ES-I3 (cell line): ENCODE measurements at regions not wholly inside any gene's neighbourhood (a gene's known extent, or its start where the extent isn't known, plus 50 kb on each side); places are given as distances from the start of the nearest gene placed in this dataset.

Source experiments
- H3K36me3 ChIP-seq: 2 replicates; pipeline ENCODE4 v1.6.1; 2013; ENCODE audit warnings: mild to moderate bottlenecking, low read length, control low read depth, moderate library complexity; ENCODE audit not compliant: insufficient read depth
- H3K4me1 ChIP-seq: 2 replicates; pipeline ENCODE4 v1.6.1; 2013; ENCODE audit warnings: mild to moderate bottlenecking, control low read depth, low read length; ENCODE audit not compliant: insufficient read depth
- H3K9ac ChIP-seq: 2 replicates; pipeline ENCODE4 v1.6.1; 2013; ENCODE audit warnings: low read depth, mild to moderate bottlenecking, low read length, moderate library complexity
- H3K9me3 ChIP-seq: 2 replicates; pipeline ENCODE4 v1.6.1; 2013; ENCODE audit warnings: mild to moderate bottlenecking, low read length, moderate library complexity; ENCODE audit not compliant: control insufficient read depth, insufficient read depth

DNA sequence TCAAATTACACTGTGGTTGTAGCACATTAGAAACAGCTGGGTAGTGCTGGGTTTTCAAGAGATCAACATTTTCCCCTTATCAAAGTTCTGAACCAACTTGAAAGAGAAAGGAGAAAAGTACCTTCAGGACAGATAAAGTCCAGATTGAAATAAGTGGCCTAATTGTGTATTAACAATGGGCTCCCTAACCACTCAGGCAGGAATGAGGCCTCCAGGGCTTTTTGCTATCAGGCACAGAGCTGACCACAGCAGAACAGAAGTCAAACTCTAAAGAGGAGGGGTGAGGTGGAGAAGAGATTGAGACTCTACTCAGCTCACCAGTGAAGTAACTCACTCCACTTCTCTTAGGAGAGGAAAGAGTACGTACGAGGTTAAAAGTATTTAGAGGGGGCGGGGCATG, 394.1 kb upstream of the PHF14 start:
- H3K9me3 ChIP-seq = no peaks in the 10 kb centered on the region
- H3K9ac ChIP-seq = no peak overlapping the region
- H3K36me3 ChIP-seq = no peaks in the 10 kb centered on the region
- no peaks in the 10 kb centered on the region; the same call in 1 of the 2 replicates for H3K4me1 ChIP-seq

- Histone ChIP-seq H3K36me3 (no peaks in the 10 kb centered on the region), H3K4me1 (no peaks in the 10 kb centered on the region), H3K9ac (no peak overlapping the region), H3K9me3 (no peaks in the 10 kb centered on the region)
Observed at GRCh38 chr7:10584886-10585285, 388.8 kb upstream of the PHF14 start.

DNA sequence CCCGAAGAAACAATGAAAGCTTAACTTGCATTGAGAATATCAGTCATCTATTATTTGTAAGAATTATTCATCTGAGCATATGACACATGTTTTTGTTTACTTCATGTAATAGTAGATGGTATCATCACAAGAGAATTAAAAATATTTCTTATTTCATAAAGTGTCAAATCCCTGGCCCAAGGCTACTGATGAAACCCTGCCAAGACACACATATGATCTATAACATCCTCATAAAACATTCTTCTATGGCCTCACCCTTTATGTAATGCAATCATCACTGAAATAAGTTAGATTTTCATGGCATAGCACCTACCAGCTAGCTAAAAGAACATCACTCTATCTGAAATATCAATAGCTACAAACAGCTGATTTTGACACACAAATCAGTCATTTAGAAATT, 385.6 kb upstream of the PHF14 start:
- Histone ChIP-seq H3K4me1 (no peaks in the 10 kb centered on the region), H3K36me3 (no peaks in the 10 kb centered on the region), H3K9me3 (no peaks in the 10 kb centered on the region), H3K9ac (no peak overlapping the region)

DNA sequence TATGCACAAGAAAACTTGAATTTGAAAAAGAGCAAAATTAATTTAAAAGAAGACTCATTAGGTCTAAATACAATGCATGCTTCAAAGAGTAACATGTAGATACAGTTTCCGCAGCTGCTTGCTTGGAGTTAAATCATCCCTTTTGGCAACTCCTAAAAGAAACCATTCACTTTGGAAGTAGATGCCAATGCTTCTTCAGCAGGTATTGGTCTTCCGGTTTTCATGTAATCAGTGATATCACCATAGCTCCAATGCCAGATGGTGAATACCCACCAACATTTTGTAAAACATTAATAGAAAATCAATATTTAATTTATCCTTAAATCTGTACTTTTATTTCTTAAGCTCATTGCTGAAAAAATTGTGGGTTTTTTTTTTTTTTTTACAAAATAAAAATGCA, 381.1 kb upstream of the PHF14 start:
- no peak overlapping the region for H3K9ac ChIP-seq
- H3K36me3 ChIP-seq = no peaks in the 10 kb centered on the region
- H3K9me3 ChIP-seq = no peaks in the 10 kb centered on the region
- H3K4me1 ChIP-seq = no peaks in the 10 kb centered on the region

DNA sequence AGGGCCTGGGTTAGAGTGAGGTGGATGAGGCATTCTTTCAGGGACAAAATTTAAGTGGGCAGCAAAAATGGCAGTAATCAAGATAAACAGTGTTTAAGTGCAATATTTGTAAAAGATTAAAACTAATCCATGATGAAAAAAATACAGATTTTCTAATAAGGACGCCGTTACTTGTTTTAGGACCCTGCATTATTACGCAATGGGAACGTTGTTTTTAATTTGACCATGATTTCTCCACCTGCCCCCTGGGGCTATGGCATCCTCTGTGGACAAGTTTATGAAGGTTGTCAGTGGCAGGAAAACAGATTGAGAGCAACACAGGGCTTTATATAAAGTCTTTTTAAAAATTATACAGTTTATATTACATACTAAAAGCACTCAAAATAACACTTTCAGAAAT, 380.6 kb upstream of the PHF14 start:
- no peak overlapping the region for H3K9ac ChIP-seq
- H3K36me3 ChIP-seq = no peaks in the 10 kb centered on the region
- H3K4me1 ChIP-seq = no peaks in the 10 kb centered on the region
- H3K9me3 ChIP-seq = no peaks in the 10 kb centered on the region

- no peaks in the 10 kb centered on the region for H3K9me3 ChIP-seq
- no peaks in the 10 kb centered on the region for H3K36me3 ChIP-seq
- no peak overlapping the region for H3K9ac ChIP-seq
- no peaks in the 10 kb centered on the region for H3K4me1 ChIP-seq
Observed at GRCh38 chr7:10596827-10597226, 376.8 kb upstream of the PHF14 start.

DNA sequence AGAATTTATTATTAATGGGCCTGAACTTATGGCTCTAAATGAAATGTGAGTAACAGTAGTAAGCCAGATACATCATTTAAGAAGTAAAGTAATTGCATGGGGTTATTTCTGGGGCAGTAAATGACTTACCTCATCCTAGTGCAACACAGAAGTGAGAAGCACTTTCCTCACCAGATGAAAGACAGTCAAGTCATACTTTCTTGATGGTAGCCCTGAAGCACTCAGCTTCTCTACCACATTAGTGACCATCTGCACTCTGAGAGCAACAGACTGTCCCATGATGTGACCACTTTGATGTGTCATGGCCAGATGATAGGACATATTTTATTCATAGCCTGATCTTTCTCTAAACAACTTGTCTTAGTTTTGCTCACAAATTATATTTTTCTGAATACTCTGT, 369.5 kb upstream of the PHF14 start:
- H3K9ac ChIP-seq = no peak overlapping the region
- no peaks in the 10 kb centered on the region for H3K36me3 ChIP-seq
- H3K9me3 ChIP-seq = no peaks in the 10 kb centered on the region
- H3K4me1 ChIP-seq = no peaks in the 10 kb centered on the region

DNA sequence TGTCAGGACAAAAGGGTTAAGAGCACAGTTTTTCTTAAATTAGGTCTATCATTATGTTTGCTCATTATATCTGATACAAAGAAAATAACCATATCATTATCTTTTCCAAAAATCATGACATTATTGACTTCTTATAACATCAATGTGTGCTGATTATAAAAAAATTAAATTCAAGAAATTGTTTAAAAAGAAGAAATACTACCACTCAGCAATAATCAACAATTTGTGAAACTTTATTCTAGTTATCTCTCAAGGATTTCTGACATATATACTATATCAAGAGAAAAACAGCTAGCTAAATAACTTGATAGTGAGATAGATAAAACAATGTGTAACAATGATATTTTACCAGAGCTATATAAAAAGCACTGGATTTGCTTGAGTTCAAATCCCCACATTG, 360.7 kb upstream of the PHF14 start:
- no peak overlapping the region for H3K9ac ChIP-seq
- no peaks in the 10 kb centered on the region for H3K36me3 ChIP-seq
- no peaks in the 10 kb centered on the region for H3K4me1 ChIP-seq
- 0 out of 2 replicates have a peak, but pooled peaks cover 5% of the 10 kb centered on the region for H3K9me3 ChIP-seq

- Histone ChIP-seq H3K36me3 (no peaks in the 10 kb centered on the region), H3K9ac (no peak overlapping the region), H3K4me1 (peaks cover 16% of the 10 kb centered on the region), H3K9me3 (peaks cover 10% of the 10 kb centered on the region; the same call in 1 of the 2 replicates)
Observed at GRCh38 chr7:10618953-10619352, 354.7 kb upstream of the PHF14 start.

DNA sequence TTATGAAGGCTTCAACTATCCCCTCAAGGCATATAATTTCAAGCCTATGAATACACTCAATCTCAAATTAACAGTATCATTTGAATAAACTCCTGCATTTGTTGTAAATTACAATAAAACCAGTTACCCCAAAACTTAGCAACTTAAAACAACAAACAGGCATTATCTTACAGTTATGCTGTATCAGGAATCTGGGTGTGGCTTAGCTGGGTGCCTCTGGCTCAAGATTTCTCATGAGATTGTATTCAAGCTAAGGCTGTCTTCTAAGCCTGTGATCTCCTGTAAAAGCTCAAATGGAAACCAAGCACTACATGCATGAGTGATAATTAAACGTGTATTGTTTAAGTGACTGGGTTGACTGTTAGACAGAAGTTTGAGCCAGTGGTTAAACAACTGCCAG, 341.0 kb upstream of the PHF14 start:
- no peaks in the 10 kb centered on the region for H3K36me3 ChIP-seq
- H3K9me3 ChIP-seq = no peaks in the 10 kb centered on the region
- no peak overlapping the region for H3K9ac ChIP-seq
- H3K4me1 ChIP-seq = no peaks in the 10 kb centered on the region

GRCh38 chr7:10634239-10634638, 339.4 kb upstream of the PHF14 start:
- Histone ChIP-seq H3K4me1 (no peaks in the 10 kb centered on the region), H3K9me3 (no peaks in the 10 kb centered on the region), H3K9ac (no peak overlapping the region), H3K36me3 (no peaks in the 10 kb centered on the region)

DNA sequence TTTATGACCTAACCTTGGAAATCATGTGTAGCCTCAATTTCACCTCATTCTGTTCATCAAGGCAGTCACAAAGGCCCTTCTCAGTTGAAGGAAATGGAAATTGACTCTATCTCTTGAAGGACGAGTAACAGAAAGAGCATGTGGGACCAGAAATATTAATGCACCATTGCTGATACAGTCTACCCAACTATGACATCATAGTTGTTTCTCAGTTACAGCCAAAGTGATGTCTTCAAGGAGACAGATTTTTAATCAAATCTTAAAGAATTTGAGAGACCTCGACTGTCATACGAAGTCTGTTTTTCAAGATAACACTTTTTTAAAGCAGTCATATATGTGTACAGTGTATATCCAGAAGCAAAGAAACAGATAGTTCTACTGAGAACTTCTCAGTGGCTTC, 335.7 kb upstream of the PHF14 start:
- no peaks in the 10 kb centered on the region for H3K36me3 ChIP-seq
- H3K9me3 ChIP-seq = no peaks in the 10 kb centered on the region
- H3K9ac ChIP-seq = no peak overlapping the region
- no peaks in the 10 kb centered on the region for H3K4me1 ChIP-seq

- no peaks in the 10 kb centered on the region for H3K9me3 ChIP-seq
- no peak overlapping the region for H3K9ac ChIP-seq
- no peaks in the 10 kb centered on the region for H3K4me1 ChIP-seq
- no peaks in the 10 kb centered on the region for H3K36me3 ChIP-seq
Observed at GRCh38 chr7:10643545-10643944, 330.1 kb upstream of the PHF14 start.

DNA sequence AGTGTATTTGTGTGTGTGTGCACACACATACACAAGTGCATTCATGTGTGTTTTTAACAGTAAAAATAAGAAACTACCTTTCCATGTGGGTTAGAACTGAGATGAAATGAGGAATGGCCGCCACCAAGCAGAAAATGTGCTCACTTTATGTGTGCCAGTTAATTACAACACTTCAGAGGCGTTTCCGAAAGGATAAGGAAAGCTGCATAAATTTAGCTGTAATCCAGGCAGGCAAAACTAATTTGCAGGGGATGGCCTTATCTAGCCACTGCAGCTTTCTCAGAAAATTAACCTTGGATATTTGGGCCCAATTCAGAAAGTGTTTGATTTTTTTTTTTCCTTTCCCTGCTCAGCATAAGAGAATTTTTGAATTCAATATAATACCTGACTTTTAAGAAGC, 328.8 kb upstream of the PHF14 start:
- H3K4me1 ChIP-seq = no peaks in the 10 kb centered on the region
- H3K36me3 ChIP-seq = no peaks in the 10 kb centered on the region
- H3K9ac ChIP-seq = no peak overlapping the region
- no peaks in the 10 kb centered on the region for H3K9me3 ChIP-seq

DNA sequence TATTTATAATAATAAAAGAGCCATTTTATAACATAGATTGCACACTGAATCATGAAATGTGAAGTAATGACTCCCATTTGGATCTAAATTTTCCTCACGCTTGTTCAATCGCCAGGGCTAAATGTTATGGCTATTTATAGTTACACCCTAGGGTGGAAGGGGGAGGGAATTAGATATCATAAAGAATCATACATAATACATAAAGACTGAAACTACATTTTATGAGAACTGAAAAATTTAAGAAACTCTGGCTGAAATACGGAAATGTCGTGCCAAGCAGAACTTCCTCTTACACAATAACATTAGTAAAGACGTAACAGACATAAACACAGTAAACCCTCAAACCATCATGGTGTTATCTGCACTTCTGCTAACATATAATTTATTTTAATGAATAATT, 327.5 kb upstream of the PHF14 start:
- no peaks in the 10 kb centered on the region for H3K36me3 ChIP-seq
- H3K4me1 ChIP-seq = no peaks in the 10 kb centered on the region
- H3K9ac ChIP-seq = no peak overlapping the region
- no peaks in the 10 kb centered on the region for H3K9me3 ChIP-seq

GRCh38 chr7:10648289-10648688, 325.4 kb upstream of the PHF14 start:
- H3K9me3 ChIP-seq = no peaks in the 10 kb centered on the region
- no peaks in the 10 kb centered on the region for H3K36me3 ChIP-seq
- H3K4me1 ChIP-seq = no peaks in the 10 kb centered on the region
- no peak overlapping the region for H3K9ac ChIP-seq
